HCT116 (cell line): ENCODE measurements at regions not wholly inside any gene's neighbourhood (a gene's known extent, or its start where the extent isn't known, plus 50 kb on each side); places are given as distances from the start of the nearest gene placed in this dataset.

Experiments used
- CTCF ChIP-seq, 3 experiments: fragments of 200-600 bp in 1 of 3; sonication (generic) in 1 of 3; IDR thresholded peaks in 2 of 3; conservative IDR thresholded peaks in 1 of 3; 2 replicates each; pipeline ENCODE4 v1.5.1; 2012 to 2017; ENCODE audit warnings: low read depth in 2 of 3, low read length in 2 of 3, antibody characterized with exemption in 1 of 3, borderline replicate concordance in 1 of 3, control low read depth in 1 of 3, mild to moderate bottlenecking in 1 of 3, mixed read lengths in 1 of 3, mixed run types in 1 of 3, moderate library complexity in 1 of 3; ENCODE audit not compliant: insufficient read depth in 1 of 3
- RAD21 ChIP-seq: IDR thresholded peaks from 2 replicates; pipeline ENCODE4 v1.6.1; 2012; ENCODE audit warnings: low read depth, mild to moderate bottlenecking

DNA sequence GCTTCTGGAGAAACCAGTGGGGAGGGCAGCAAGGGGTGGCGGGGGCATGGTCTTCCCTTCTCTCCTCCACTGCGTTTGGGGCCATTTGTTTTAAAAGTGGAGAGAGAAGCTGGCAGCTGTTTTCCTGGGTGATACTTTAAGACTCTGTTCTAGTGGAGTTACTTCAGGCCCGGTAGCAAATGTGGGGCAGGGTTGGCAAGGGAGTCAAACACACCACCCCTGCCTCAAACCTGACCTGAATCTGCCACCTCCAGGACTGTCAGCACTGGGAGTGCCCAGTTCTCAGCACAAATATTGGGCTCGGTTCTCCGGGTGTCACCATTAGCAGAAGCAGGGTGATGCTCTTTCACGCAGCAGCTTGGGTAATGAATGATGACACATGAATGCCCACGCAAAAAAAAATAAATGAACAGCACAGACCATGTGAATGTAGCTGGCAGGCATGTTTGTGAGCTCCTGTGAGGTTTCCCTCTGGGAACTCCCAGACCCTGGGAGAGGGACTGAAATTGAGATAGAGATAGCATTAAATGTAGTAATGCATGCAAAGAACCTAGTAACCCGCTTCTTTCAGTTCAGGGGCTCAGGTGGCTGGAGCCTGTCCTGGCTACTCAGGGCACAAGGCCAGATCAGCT lies 424.0 kb downstream of the MCTP2 start:
- TF ChIP-seq CTCF (IDR thresholded peaks at IDR 0.05 in 2 of 3, conservative IDR thresholded peaks at IDR 0.05 in 1 of 3; ENCODE audit: borderline replicate concordance in 1 of 3, insufficient read depth in 1 of 3, low read depth in 2 of 3, low read length in 2 of 3), result no peak
- TF ChIP-seq RAD21, result no peak
